ENCODE measurements at regions not wholly inside any gene's neighbourhood (a gene's known extent, or its start where the extent isn't known, plus 50 kb on each side); places are given as distances from the start of the nearest gene placed in this dataset.

DNA sequence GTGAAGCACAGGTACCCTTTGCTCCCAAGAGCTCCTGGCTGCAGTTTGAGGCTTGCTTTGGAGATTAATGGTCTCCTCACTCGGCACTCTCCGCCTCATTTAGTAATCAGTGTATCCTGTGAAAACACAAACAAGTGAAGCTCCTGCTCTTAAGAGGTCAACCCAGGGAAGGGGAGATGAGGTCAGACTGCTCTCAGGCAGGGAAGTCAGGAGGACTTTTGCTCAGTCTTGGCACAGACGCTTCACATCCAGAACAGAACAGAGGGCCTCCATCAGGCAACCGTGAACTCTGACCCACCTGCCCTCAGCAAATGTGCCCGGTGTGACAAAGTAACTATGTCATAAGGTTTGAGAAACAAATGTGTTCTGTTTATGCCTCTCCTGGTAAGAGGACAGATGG lies 428.8 kb upstream of the JARID2 start:
- H3K4me1 ChIP-seq (replicated peaks in 1 of 2): peaks cover 19 to 28% of the 10 kb centered on the region in 2 donors

DNA sequence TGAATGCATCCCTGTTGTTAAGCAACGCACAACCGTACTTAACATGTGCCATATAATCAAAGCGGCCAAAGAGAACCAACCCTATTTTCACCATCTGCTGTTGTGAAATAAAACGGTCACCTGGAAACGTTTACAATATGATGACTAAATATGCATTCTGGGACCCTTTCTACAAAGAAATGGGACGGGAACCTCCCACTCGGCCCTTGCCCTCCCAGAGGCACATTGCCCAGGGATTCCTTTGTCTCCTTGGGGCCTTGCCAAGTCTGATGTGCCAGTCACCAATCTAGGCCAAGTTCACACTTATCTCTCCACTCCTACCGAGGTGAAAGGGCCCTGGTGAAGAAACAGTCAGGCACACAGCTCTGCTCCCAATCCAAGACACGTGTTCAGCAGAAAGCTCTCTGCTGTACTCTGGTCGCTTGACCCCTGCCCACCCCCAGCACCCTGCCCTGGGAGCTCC lies 427.4 kb upstream of the JARID2 start:
- in situ Hi-C loops (cut with MboI; ENCODE audit: low pct_unique_long_range_greater_than_20kb in 2 of 9, low sequenced_read_pairs in 9 of 9, unreplicated experiment in 9 of 9): no loop called here
- 23 to 100% (median 76%) methylated on average over 1 to 9 of the region's 10 CpGs; no CpG with 5 or more reads in 3 of the 10 experiments for WGBS, 10 experiments
- Histone ChIP-seq H3K4me1 (replicated peaks in 1 of 2) (peaks cover 21 to 31% of the 10 kb centered on the region in 2 donors), H3K27ac (no peak overlapping the region), H3K4me3 (no peak overlapping the region)
- ATAC-seq (replicated peaks in 6 of 8): peak in 1 of 8 experiments; percentile 40

More for the DNA sequence above, 428.8 kb upstream of the JARID2 start:
- Histone ChIP-seq H3K27ac (no peak overlapping the region), H3K4me3 (no peak overlapping the region)
- 60 to 100% (median 80%) methylated on average over 1 to 4 of the region's 5 CpGs; no CpG with 5 or more reads in 3 of the 10 experiments for WGBS, 10 experiments
- in situ Hi-C loops (cut with MboI; ENCODE audit: low pct_unique_long_range_greater_than_20kb in 2 of 9, low sequenced_read_pairs in 9 of 9, unreplicated experiment in 9 of 9): no loop called here
- ATAC-seq (replicated peaks in 6 of 8): peak in 1 of 8 experiments; percentile 16

DNA sequence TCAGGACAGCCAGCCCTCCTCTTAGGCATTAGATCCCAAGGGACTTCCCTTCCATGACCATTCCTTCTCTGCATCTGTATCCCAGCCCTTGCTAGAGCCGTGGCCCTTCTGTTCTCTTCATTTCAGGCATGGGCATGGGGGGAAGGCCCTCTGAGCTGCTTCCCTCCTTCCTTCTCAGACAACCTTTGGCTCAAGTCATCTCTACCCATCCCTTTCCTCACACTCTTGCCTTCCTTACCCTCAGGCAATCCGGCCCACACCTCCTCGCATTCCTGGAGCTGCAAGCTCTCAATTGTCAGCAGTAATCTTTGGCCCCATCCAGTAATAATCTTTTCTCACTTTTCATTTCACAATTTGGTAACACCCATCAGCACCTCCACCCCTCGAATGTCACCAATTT lies 426.9 kb upstream of the JARID2 start:
- WGBS, 10 experiments: 49 to 100% (median 84%) methylated on average over 1 to 4 of the region's 4 CpGs
- no peak overlapping the region for H3K27ac ChIP-seq
- H3K4me3 ChIP-seq: no peak overlapping the region
- peaks cover 27 to 36% of the 10 kb centered on the region in 2 donors for H3K4me1 ChIP-seq (replicated peaks in 1 of 2)
- peak in 2 of 8 experiments; percentile 27 to 34 for ATAC-seq (replicated peaks in 6 of 8)
- in situ Hi-C loops (cut with MboI; ENCODE audit: low pct_unique_long_range_greater_than_20kb in 2 of 9, low sequenced_read_pairs in 9 of 9, unreplicated experiment in 9 of 9): no loop called here

DNA sequence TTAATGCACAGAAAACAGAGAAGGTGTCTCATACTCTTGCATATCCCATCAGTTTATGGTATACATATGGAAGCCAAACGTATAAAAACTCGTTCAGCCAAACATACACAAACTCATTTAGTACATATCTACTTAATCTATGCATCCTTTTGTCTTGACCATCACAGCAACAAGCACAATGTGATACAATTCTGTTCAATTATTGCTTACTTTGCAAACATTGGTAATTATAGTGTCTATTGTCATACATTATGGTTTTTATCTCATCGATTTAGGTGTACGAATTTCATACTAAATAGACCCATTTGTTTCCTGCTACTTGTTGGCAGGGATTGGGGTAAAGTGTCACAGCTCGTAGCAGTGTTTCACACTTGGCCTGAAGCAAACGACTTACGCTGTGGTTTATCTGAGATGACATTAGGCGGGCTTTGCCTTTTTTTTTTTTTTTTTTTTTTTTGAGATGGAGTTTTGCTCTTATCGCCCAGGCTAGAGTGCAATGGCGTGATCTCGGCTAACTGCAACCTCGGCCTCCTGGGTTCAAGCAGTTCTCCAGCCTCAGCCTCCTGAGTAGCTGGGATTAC lies 425.9 kb upstream of the JARID2 start:
- Histone ChIP-seq H3K4me3 (no peak overlapping the region), H3K4me1 (replicated peaks in 1 of 2) (peaks cover 36 to 39% of the 10 kb centered on the region in 2 donors)

GRCh38 chr6:14822012-14822553 lies 423.8 kb upstream of the JARID2 start:
- no peak overlapping the region for H3K27ac ChIP-seq
- H3K4me1 ChIP-seq (replicated peaks in 1 of 2): peaks cover 24 to 31% of the 10 kb centered on the region in 2 donors
- in situ Hi-C loops (cut with MboI; ENCODE audit: low pct_unique_long_range_greater_than_20kb in 2 of 9, low sequenced_read_pairs in 9 of 9, unreplicated experiment in 9 of 9): no loop called here
- WGBS, 10 experiments: 17 to 100% (median 70%) methylated on average over 1 of the region's 4 CpGs; no CpG with 5 or more reads in 4 of the 10 experiments
- ATAC-seq (replicated peaks in 6 of 8): no peak
- no peak overlapping the region for H3K4me3 ChIP-seq

More for the DNA sequence above, 425.9 kb upstream of the JARID2 start:
- WGBS, 10 experiments: 81 to 100% (median 94%) methylated on average over 2 to 11 of the region's 12 CpGs
- H3K27ac ChIP-seq: no peak overlapping the region
- in situ Hi-C loops (cut with MboI; ENCODE audit: low pct_unique_long_range_greater_than_20kb in 2 of 9, low sequenced_read_pairs in 9 of 9, unreplicated experiment in 9 of 9): no loop called here
- ATAC-seq (replicated peaks in 6 of 8): no peak

DNA sequence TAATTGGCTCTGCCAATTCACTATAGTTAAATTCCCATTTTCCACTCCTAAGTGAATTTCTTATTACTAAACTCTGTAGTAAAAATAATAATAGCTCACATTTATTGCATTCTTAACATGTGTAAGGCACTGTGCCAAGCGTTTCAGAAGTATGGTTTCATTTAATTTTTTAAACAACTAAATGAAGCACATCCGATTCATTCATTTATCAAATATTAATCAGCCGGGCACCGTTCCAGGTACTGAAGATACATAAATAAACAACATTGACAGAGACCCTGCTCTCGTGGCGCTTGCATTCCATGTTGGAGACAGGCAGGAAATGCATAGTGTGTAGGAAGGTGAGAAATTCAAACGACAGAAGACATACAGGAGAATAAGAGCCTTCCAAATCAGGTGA lies 423.2 kb upstream of the JARID2 start:
- 35 to 100% (median 68%) methylated on average over 3 to 7 of the region's 7 CpGs; no CpG with 5 or more reads in 2 of the 10 experiments for WGBS, 10 experiments
- ATAC-seq (replicated peaks in 6 of 8): no peak
- H3K4me1 ChIP-seq (replicated peaks in 1 of 2): peaks cover 22 to 35% of the 10 kb centered on the region in 2 donors
- in situ Hi-C loops (cut with MboI; ENCODE audit: low pct_unique_long_range_greater_than_20kb in 2 of 9, low sequenced_read_pairs in 9 of 9, unreplicated experiment in 9 of 9): no loop called here
- no peak overlapping the region for H3K4me3 ChIP-seq
- H3K27ac ChIP-seq: no peak overlapping the region

DNA sequence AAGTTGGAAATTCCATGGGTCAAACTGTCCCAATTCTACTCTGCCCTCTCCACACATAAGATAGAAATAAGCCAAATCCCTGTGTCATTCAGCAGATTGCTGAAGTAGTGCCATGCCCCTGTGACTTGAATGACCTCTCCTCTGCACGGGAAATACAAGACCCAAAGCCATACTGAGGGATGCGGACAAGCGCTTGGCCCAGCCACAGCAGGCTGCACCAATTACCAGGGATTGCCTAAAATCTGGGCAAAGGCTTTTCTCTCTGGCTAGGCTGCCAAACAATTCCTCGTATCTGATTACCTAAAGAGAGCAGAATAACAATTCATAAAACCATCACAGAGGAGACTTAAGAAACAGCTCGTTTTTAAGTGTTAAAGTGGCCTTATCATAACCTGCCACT lies 421.8 kb upstream of the JARID2 start:
- no peak overlapping the region for H3K27ac ChIP-seq
- peak in 1 of 8 experiments; percentile 17 for ATAC-seq (replicated peaks in 6 of 8)
- peaks cover 26 to 42% of the 10 kb centered on the region in 2 donors for H3K4me1 ChIP-seq (replicated peaks in 1 of 2)
- H3K4me3 ChIP-seq: no peak overlapping the region
- in situ Hi-C loops (cut with MboI; ENCODE audit: low pct_unique_long_range_greater_than_20kb in 2 of 9, low sequenced_read_pairs in 9 of 9, unreplicated experiment in 9 of 9): no loop called here
- WGBS, 10 experiments: 30 to 96% (median 41%) methylated on average over 1 to 5 of the region's 5 CpGs; no CpG with 5 or more reads in 5 of the 10 experiments

GRCh38 chr6:14824484-14825275 lies 421.2 kb upstream of the JARID2 start:
- WGBS, 10 experiments: 5 to 74% (median 32%) methylated on average over 2 to 10 of the region's 10 CpGs
- Histone ChIP-seq H3K4me3 (no peak overlapping the region), H3K27ac (no peak overlapping the region), H3K4me1 (replicated peaks in 1 of 2) (peaks cover 26 to 42% of the 10 kb centered on the region in 2 donors)
- in situ Hi-C loops (cut with MboI; ENCODE audit: low pct_unique_long_range_greater_than_20kb in 2 of 9, low sequenced_read_pairs in 9 of 9, unreplicated experiment in 9 of 9): no loop called here
- ATAC-seq (replicated peaks in 6 of 8): peak; percentile 63 to 92 (median 78)

DNA sequence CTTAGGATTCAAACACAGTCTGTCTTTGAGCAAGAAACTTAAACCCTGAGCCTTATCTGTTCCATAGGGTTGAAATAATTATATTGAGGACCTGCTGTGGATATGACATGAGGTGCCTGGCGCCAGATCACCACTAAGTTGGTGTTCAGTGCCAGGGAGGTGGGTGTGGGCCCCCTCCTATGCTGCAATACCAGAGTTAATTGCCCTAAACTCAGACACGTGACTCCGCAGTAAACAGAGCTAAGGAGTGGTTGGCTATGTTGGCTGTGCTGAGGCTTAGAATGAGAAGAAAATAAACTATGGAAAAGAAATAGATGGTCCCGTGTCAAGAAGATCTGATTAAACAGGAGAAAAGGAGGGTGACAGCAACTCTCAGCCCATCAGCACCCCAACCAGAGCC lies 419.4 kb upstream of the JARID2 start:
- in situ Hi-C loops (cut with MboI; ENCODE audit: low pct_unique_long_range_greater_than_20kb in 2 of 9, low sequenced_read_pairs in 9 of 9, unreplicated experiment in 9 of 9): no loop called here
- ATAC-seq (replicated peaks in 6 of 8): no peak
- H3K4me1 ChIP-seq (replicated peaks in 1 of 2): peaks cover 24 to 43% of the 10 kb centered on the region in 2 donors
- WGBS, 10 experiments: 50 to 100% (median 91%) methylated on average over 1 to 3 of the region's 4 CpGs; no CpG with 5 or more reads in 2 of the 10 experiments
- H3K27ac ChIP-seq: no peak overlapping the region
- H3K4me3 ChIP-seq: no peak overlapping the region

DNA sequence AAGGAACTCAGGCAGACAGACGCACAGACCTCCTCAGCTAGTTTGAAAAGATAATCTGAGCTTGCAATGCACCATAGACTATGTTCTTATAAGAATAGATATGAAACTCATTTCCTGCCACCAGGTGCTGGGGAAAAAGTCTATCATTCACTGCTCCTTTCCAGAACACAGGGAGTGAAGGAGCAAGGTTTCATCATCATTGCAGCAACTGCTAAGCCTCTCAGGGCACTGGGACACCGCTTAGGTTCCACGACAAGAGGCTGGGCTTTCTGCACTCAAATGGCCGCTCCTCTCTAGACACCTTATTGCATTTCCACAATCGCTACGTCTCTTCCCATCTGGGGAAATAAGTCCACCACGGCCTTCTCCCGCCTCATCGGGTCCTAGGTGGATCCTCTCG lies 418.5 kb upstream of the JARID2 start:
- peak in 5 of 8 experiments; percentile 20 to 78 (median 57) for ATAC-seq (replicated peaks in 6 of 8)
- Histone ChIP-seq H3K4me3 (no peak overlapping the region), H3K27ac (no peak overlapping the region), H3K4me1 (replicated peaks in 1 of 2) (peaks cover 33 to 50% of the 10 kb centered on the region in 2 donors)
- in situ Hi-C loops (cut with MboI; ENCODE audit: low pct_unique_long_range_greater_than_20kb in 2 of 9, low sequenced_read_pairs in 9 of 9, unreplicated experiment in 9 of 9): no loop called here
- 70 to 100% (median 89%) methylated on average over 1 to 10 of the region's 10 CpGs for WGBS, 10 experiments

GRCh38 chr6:14828201-14828611 lies 417.7 kb upstream of the JARID2 start:
- Histone ChIP-seq H3K27ac (no peak overlapping the region), H3K4me1 (replicated peaks in 1 of 2) (peaks cover 34 to 50% of the 10 kb centered on the region in 2 donors), H3K4me3 (no peak overlapping the region)
- 17 to 100% (median 85%) methylated on average over 1 to 9 of the region's 9 CpGs; no CpG with 5 or more reads in 2 of the 10 experiments for WGBS, 10 experiments
- in situ Hi-C loops (cut with MboI; ENCODE audit: low pct_unique_long_range_greater_than_20kb in 2 of 9, low sequenced_read_pairs in 9 of 9, unreplicated experiment in 9 of 9): no loop called here
- ATAC-seq (replicated peaks in 6 of 8): no peak

DNA sequence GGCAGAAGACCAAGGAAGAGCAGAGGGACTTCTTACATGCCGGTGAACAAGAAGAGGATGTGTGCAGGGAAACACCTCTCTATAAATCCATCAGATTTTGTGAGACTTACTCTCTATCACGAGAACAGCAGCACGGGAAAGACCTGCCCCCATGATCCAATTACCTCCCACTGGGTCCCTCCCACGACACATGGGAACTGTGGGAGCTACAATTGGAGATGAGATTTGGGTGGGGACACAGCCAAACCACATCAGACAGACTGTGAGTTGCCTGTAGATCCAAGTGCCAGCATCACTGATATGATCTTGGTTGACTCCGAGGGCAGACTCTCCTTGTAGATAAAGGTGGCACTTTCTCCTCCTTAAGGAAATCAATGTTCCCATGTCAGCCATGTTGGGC lies 414.8 kb upstream of the JARID2 start:
- no peak for ATAC-seq (replicated peaks in 6 of 8)

DNA sequence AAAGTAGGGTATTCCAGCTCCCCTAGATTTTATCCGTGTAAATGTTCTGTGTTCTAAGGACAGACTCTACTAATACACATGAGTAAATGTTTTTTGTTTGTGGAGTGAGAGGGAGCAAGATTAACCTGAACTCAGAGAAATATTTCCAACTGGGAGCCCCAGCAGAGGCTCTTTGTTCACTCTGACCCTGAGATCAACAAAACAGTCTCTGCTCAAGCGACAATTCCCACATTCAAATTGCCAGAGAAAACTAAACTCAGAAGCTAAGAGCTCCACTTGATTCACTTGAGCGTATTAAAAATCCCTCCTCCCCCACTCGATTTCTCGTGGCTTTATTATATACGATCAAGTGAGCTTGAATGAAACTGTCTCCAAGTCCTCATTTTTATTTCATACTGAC lies 413.9 kb upstream of the JARID2 start:
- H3K27ac ChIP-seq: no peak overlapping the region
- H3K4me3 ChIP-seq: no peak overlapping the region
- peak in 2 of 8 experiments; percentile 34 to 36 for ATAC-seq (replicated peaks in 6 of 8)
- WGBS, 10 experiments: 6 to 90% (median 55%) methylated on average over 2 to 6 of the region's 6 CpGs
- H3K4me1 ChIP-seq (replicated peaks in 1 of 2): peaks cover 16 to 21% of the 10 kb centered on the region in 2 donors
- in situ Hi-C loops (cut with MboI; ENCODE audit: low pct_unique_long_range_greater_than_20kb in 2 of 9, low sequenced_read_pairs in 9 of 9, unreplicated experiment in 9 of 9): no loop called here

More for the DNA sequence above, 414.8 kb upstream of the JARID2 start:
- Histone ChIP-seq H3K27ac (no peak overlapping the region), H3K4me1 (replicated peaks in 1 of 2) (peaks cover 16 to 28% of the 10 kb centered on the region in 2 donors), H3K4me3 (no peak overlapping the region)
- in situ Hi-C loops (cut with MboI; ENCODE audit: low pct_unique_long_range_greater_than_20kb in 2 of 9, low sequenced_read_pairs in 9 of 9, unreplicated experiment in 9 of 9): no loop called here
- WGBS, 10 experiments: 67 to 100% (median 93%) methylated on average over 1 to 4 of the region's 5 CpGs; no CpG with 5 or more reads in 1 of the 10 experiments

Measured in motor neuron (in vitro differentiated cells).